WTC11 (cell line): ENCODE measurements at regions not wholly inside any gene's neighbourhood (a gene's known extent, or its start where the extent isn't known, plus 50 kb on each side); places are given as distances from the start of the nearest gene placed in this dataset.

Source experiments
- CREM ChIP-seq: sonication (generic); formaldehyde crosslinking; IDR thresholded peaks from 2 replicates; pipeline ENCODE4 v1.8.1; 2022; ENCODE audit warnings: mild to moderate bottlenecking, missing genetic modification reagents, moderate library complexity
- ETV6 ChIP-seq: sonication (generic); formaldehyde crosslinking; IDR thresholded peaks from 2 replicates; pipeline ENCODE4 v1.8.1; 2022; ENCODE audit warnings: mild to moderate bottlenecking, missing genetic modification reagents
- FOXK1 ChIP-seq: sonication (generic); formaldehyde crosslinking; IDR thresholded peaks from 2 replicates; pipeline ENCODE4 v1.8.0; 2022; ENCODE audit warnings: mild to moderate bottlenecking, moderate library complexity, missing genetic modification reagents
- NR1H2 ChIP-seq: sonication (generic); formaldehyde crosslinking; IDR thresholded peaks from 2 replicates; pipeline ENCODE4 v1.9.0; 2021; ENCODE audit warnings: mild to moderate bottlenecking, moderate library complexity, missing genetic modification reagents
- TF ChIP-seq, protein P1 (sequence below): sonication (generic); formaldehyde crosslinking; IDR thresholded peaks from 2 replicates; pipeline ENCODE4 v1.8.0; 2022; ENCODE audit warnings: mild to moderate bottlenecking, missing genetic modification reagents
- TF ChIP-seq, protein P2 (sequence below): sonication (generic); formaldehyde crosslinking; IDR thresholded peaks from 2 replicates; pipeline ENCODE4 v1.8.0; 2023; ENCODE audit warnings: missing genetic modification reagents
- TF ChIP-seq, protein P3 (sequence below): sonication (generic); formaldehyde crosslinking; IDR thresholded peaks from 2 replicates; pipeline ENCODE4 v1.8.1; 2023; ENCODE audit warnings: mild to moderate bottlenecking, missing genetic modification reagents, moderate library complexity

DNA sequence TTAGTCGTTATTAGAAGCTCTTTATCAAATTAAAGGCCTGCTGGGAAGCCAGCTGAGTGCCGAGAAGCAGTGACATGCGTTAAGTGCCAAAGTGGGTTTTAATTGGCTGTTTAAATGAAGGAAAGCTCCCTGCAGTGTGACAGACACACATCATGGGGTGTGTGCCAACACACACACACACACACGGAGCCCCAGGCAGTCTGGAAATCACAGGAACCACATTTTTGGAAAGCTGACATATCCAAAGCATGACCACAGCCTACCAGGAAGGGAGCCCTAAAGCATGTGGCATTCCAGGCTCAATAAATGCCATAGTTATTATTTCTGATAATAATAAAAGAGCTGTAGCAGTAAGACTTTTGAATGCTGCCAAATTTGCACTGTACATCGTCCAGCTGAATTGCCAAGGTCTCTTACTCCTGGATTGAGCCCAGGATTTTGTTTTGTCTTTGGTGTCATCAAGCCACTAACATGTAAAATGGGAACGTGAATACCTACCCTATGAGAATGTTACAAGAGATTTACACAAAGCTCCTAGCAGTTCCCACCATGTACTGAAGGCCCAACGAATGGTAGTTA is 135.1 kb downstream of the TMEM30B start:
- no peak for TF ChIP-seq CREM
- TF ChIP-seq, protein P1, sequence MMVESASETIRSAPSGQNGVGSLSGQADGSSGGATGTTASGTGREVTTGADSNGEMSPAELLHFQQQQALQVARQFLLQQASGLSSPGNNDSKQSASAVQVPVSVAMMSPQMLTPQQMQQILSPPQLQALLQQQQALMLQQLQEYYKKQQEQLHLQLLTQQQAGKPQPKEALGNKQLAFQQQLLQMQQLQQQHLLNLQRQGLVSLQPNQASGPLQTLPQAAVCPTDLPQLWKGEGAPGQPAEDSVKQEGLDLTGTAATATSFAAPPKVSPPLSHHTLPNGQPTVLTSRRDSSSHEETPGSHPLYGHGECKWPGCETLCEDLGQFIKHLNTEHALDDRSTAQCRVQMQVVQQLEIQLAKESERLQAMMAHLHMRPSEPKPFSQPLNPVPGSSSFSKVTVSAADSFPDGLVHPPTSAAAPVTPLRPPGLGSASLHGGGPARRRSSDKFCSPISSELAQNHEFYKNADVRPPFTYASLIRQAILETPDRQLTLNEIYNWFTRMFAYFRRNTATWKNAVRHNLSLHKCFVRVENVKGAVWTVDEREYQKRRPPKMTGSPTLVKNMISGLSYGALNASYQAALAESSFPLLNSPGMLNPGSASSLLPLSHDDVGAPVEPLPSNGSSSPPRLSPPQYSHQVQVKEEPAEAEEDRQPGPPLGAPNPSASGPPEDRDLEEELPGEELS, result no peak
- TF ChIP-seq, protein P2, sequence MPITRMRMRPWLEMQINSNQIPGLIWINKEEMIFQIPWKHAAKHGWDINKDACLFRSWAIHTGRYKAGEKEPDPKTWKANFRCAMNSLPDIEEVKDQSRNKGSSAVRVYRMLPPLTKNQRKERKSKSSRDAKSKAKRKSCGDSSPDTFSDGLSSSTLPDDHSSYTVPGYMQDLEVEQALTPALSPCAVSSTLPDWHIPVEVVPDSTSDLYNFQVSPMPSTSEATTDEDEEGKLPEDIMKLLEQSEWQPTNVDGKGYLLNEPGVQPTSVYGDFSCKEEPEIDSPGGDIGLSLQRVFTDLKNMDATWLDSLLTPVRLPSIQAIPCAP, result no peak
- no peak for TF ChIP-seq ETV6 (CRISPR knock-in tag)
- TF ChIP-seq, protein P3, sequence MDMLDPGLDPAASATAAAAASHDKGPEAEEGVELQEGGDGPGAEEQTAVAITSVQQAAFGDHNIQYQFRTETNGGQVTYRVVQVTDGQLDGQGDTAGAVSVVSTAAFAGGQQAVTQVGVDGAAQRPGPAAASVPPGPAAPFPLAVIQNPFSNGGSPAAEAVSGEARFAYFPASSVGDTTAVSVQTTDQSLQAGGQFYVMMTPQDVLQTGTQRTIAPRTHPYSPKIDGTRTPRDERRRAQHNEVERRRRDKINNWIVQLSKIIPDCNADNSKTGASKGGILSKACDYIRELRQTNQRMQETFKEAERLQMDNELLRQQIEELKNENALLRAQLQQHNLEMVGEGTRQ (CRISPR knock-in tag), result no peak
- no peak for TF ChIP-seq FOXK1 (CRISPR knock-in tag)
- TF ChIP-seq NR1H2 (CRISPR knock-in tag), result no peak
